Caco-2 (cell line): ENCODE measurements at regions not wholly inside any gene's neighbourhood (a gene's known extent, or its start where the extent isn't known, plus 50 kb on each side); places are given as distances from the start of the nearest gene placed in this dataset.

ENCODE experiments used
- BruUV-seq: library from RNA; stranded (reverse); fragments of 400-500 nt; replicated peaks from 2 replicates; lab custom pipeline; 2021; lab: Mats Ljungman, UMichigan
- CTCF ChIA-PET: fragments of 300-600 bp; sonication (Branson Sonifier 250); formaldehyde crosslinking; loops from one replicate; lab custom pipeline; 2022; ENCODE audit warnings: antibody characterized with exemption; lab: Charles Lee
- POLR2A ChIA-PET: fragments of 300-600 bp; sonication (Branson Sonifier 250); formaldehyde crosslinking; loops from one replicate; lab custom pipeline; 2022; ENCODE audit warnings: antibody characterized with exemption; lab: Charles Lee
- DNase-seq, 2 experiments: peaks; one replicate each; pipeline versions ENCODE4 v3.0.0 to v3.0.0-alpha.2; 2020 to 2022
- H3K27me3 ChIP-seq: replicated peaks from 2 replicates; pipeline ENCODE4 v1.6.0; 2011; ENCODE audit warnings: low read length; ENCODE audit not compliant: control insufficient read depth, insufficient read depth
- H3K36me3 ChIP-seq: 2 replicates; pipeline ENCODE4 v1.5.1; 2011; ENCODE audit warnings: low read length; ENCODE audit not compliant: control insufficient read depth, insufficient read depth
- H3K4me1 ChIP-seq: fragments of 250-450 bp; sonication (Bioruptor Pico); 2 replicates; pipeline ENCODE4 v1.5.1; 2020; ENCODE audit warnings: mild to moderate bottlenecking
- H3K4me3 ChIP-seq: 2 replicates; pipeline ENCODE4 v1.5.1; 2011; ENCODE audit warnings: low read depth, mild to moderate bottlenecking, control low read depth, low read length
- H3K9me3 ChIP-seq: fragments of 250-450 bp; sonication (Bioruptor Pico); 2 replicates; pipeline ENCODE4 v1.5.1; 2020; ENCODE audit warnings: mild to moderate bottlenecking, moderate library complexity
- H3K27ac Mint-ChIP-seq: one replicate; pipeline ENCODE4 v1.8.0; 2022; ENCODE audit warnings: mixed read lengths; ENCODE audit not compliant: unreplicated experiment
- H3K27me3 Mint-ChIP-seq: one replicate; pipeline ENCODE4 v1.8.0; 2022; ENCODE audit warnings: mixed read lengths; ENCODE audit not compliant: insufficient read depth, unreplicated experiment
- H3K36me3 Mint-ChIP-seq: one replicate; pipeline ENCODE4 v1.8.0; 2022; ENCODE audit warnings: mild to moderate bottlenecking, mixed read lengths; ENCODE audit not compliant: insufficient read depth, unreplicated experiment
- H3K4me1 Mint-ChIP-seq: one replicate; pipeline ENCODE4 v1.8.0; 2022; ENCODE audit warnings: low read depth, mixed read lengths; ENCODE audit not compliant: unreplicated experiment
- H3K4me3 Mint-ChIP-seq: one replicate; pipeline ENCODE4 v1.8.0; 2022; ENCODE audit warnings: mild to moderate bottlenecking, moderate library complexity, mixed read lengths; ENCODE audit not compliant: unreplicated experiment
- H3K9me3 Mint-ChIP-seq: one replicate; pipeline ENCODE4 v1.8.0; 2022; ENCODE audit warnings: mixed read lengths; ENCODE audit not compliant: unreplicated experiment
- CTCF ChIP-seq, 2 experiments: fragments of 200-600 bp in 1 of 2; IDR thresholded peaks; 1 replicate in 1 of 2; 2 replicates in 1 of 2; pipeline versions ENCODE4 v1.5.1 to v1.8.0; 2011 to 2022; ENCODE audit warnings: antibody characterized with exemption in 1 of 2, control low read depth in 1 of 2, inconsistent platforms in 1 of 2, low read depth in 1 of 2, low read length in 1 of 2, mild to moderate bottlenecking in 1 of 2, moderate library complexity in 1 of 2; ENCODE audit not compliant: insufficient read depth in 1 of 2, severe bottlenecking in 1 of 2, unreplicated experiment in 1 of 2
- intact Hi-C: fragments of 100-400 bp; cut with micrococcal nuclease; formaldehyde crosslinking; loops from one replicate; pipeline ENCODE4 v1.10.0; 2022; ENCODE audit not compliant: unreplicated experiment

DNA sequence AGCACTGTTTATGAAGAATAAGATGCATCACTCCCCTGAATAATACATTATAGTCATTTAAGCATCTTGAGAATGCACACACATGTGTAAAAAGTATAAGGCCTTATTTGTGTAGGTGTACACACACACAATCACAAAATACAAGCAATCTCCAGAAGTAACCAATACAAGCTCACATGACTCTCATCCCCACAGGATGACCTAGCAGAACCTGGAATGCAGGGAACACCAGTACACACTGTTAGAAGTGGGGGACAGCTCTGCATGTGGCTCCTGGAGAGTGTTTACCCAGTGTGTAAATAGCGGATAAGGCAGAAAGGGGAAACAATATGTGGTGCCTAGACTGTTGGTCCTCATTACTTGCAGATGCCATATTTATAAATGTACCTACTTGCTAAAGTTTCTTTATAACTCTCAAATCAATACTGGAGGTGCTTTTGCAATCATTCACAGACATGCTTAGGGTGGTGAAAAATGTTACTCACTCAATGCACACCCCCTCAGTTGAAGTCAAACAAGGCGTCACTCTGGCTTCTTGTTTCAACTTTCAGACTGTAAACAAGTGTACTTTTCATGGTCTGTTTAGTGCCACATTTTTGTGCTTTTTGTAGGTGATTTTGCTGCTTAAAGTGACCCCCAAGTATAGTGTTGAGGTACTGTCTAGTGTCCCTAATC, 73.1 kb downstream of the MAGEB17 start:
- BruUV-seq = no TSS peak
- no peak overlapping the region for H3K4me3 ChIP-seq
- no peak for TF ChIP-seq CTCF (IDR thresholded peaks at IDR 0.05; ENCODE audit: insufficient read depth in 1 of 2, low read depth in 1 of 2, low read length in 1 of 2, severe bottlenecking in 1 of 2, unreplicated experiment in 1 of 2)
- POLR2A ChIA-PET = no interaction called here
- no peak for DNase-seq
- CTCF ChIA-PET = no interaction called here
- Mint-ChIP-seq H3K27ac (no peak overlapping the region), H3K27me3 (no peaks in the 10 kb centered on the region), H3K9me3 (no peaks in the 10 kb centered on the region), H3K4me3 (no peak overlapping the region), H3K36me3 (no peaks in the 10 kb centered on the region), H3K4me1 (no peaks in the 10 kb centered on the region)
- no peaks in the 10 kb centered on the region for H3K27me3 ChIP-seq
- H3K9me3 ChIP-seq = no peaks in the 10 kb centered on the region
- H3K36me3 ChIP-seq = no peaks in the 10 kb centered on the region
- H3K4me1 ChIP-seq = no peaks in the 10 kb centered on the region
- intact Hi-C loops = no loop called here

- no peak for TF ChIP-seq CTCF (IDR thresholded peaks at IDR 0.05; ENCODE audit: insufficient read depth in 1 of 2, low read depth in 1 of 2, low read length in 1 of 2, severe bottlenecking in 1 of 2, unreplicated experiment in 1 of 2)
- H3K36me3 ChIP-seq = no peaks in the 10 kb centered on the region
- ChIA-PET CTCF (no interaction called here), POLR2A (no interaction called here)
- Mint-ChIP-seq H3K4me3 (no peak overlapping the region), H3K36me3 (no peaks in the 10 kb centered on the region), H3K27me3 (no peaks in the 10 kb centered on the region), H3K9me3 (no peaks in the 10 kb centered on the region), H3K4me1 (no peaks in the 10 kb centered on the region), H3K27ac (no peak overlapping the region)
- no peak overlapping the region for H3K4me3 ChIP-seq
- intact Hi-C loops = no loop called here
- H3K9me3 ChIP-seq = no peaks in the 10 kb centered on the region
- no TSS peak for BruUV-seq
- H3K27me3 ChIP-seq = no peaks in the 10 kb centered on the region
- H3K4me1 ChIP-seq = no peaks in the 10 kb centered on the region
- no peak for DNase-seq
These were observed 73.7 kb downstream of the MAGEB17 start for GRCh38 chrX:16240968-16241367.

DNA sequence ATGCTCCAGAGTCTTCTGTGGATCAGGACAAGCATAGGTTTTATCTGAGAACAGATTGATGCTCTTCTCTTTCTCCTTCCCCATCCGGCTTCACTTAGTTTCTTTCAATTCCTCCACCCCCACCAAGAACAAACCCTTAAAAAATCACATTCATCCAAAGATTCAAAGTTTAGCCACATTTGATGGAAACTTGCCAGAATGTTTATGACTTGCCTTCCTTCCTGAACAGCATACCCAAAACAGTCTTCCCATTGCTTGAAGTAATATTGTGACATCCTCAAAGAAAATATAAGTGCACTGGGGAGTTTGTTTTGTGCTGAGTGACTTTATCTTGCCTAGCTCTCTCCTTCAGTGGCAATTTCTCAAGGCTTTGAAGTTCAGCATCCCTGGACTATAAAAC, 83.0 kb downstream of the MAGEB17 start:
- Mint-ChIP-seq H3K4me1 (peaks cover 12% of the 10 kb centered on the region), H3K27me3 (no peaks in the 10 kb centered on the region)
- no TSS peak for BruUV-seq

More for the DNA sequence above, 83.0 kb downstream of the MAGEB17 start:
- ChIA-PET CTCF (no interaction called here), POLR2A (no interaction called here)
- no peaks in the 10 kb centered on the region for H3K27me3 ChIP-seq
- no peaks in the 10 kb centered on the region for H3K36me3 Mint-ChIP-seq
- no peaks in the 10 kb centered on the region for H3K4me1 ChIP-seq
- no peak overlapping the region for H3K4me3 ChIP-seq
- no peak overlapping the region for H3K27ac Mint-ChIP-seq
- no peak for DNase-seq
- no peaks in the 10 kb centered on the region for H3K36me3 ChIP-seq
- no peaks in the 10 kb centered on the region for H3K9me3 Mint-ChIP-seq
- no peaks in the 10 kb centered on the region for H3K9me3 ChIP-seq
- intact Hi-C loops = no loop called here
- H3K4me3 Mint-ChIP-seq = no peak overlapping the region
- no peak for TF ChIP-seq CTCF (IDR thresholded peaks at IDR 0.05; ENCODE audit: insufficient read depth in 1 of 2, low read depth in 1 of 2, low read length in 1 of 2, severe bottlenecking in 1 of 2, unreplicated experiment in 1 of 2)
